Gastrocnemius medialis (tissue), 4 donors: ENCODE measurements at regions not wholly inside any gene's neighbourhood (a gene's known extent, or its start where the extent isn't known, plus 50 kb on each side); places are given as distances from the start of the nearest gene placed in this dataset.
A peak's percentile ranks its signal among the peaks of the same experiment; 100 is the strongest.

Experiments used
- ATAC-seq, 2 donors: fragments of 150-250 bp; one replicate each; pipeline ENCODE4 v1.9.1; 2016
- DNase-seq, 2 donors: peaks; one replicate each; pipeline ENCODE4 v3.0.0-alpha.2; 2019
- H3K27ac ChIP-seq, 4 donors: fragments of 200-600 bp; sonication (generic); 1 replicate in 1 of 4; 2 replicates in 3 of 4; pipeline ENCODE4 v1.5.1; 2016 to 2018; ENCODE audit warnings: mild to moderate bottlenecking in 2 of 4, moderate library complexity in 1 of 4
- H3K27me3 ChIP-seq, 3 donors: fragments of 200-600 bp; sonication (generic) in 2 of 3; 1 replicate in 1 of 3; 2 replicates in 2 of 3; pipeline versions ENCODE4 v1.5.1 to v1.6.0; 2016 to 2019; ENCODE audit warnings: mild to moderate bottlenecking in 1 of 3, moderate library complexity in 1 of 3
- H3K36me3 ChIP-seq, 2 donors: fragments of 200-600 bp; sonication (generic) in 1 of 2; one replicate each; pipeline ENCODE4 v1.5.1; 2017 to 2018
- H3K4me1 ChIP-seq, 2 donors: fragments of 200-600 bp; sonication (generic) in 1 of 2; one replicate each; pipeline ENCODE4 v1.5.1; 2016 to 2017; ENCODE audit warnings: mild to moderate bottlenecking in 2 of 2
- H3K4me3 ChIP-seq, 4 donors: fragments of 200-600 bp; sonication (generic) in 3 of 4; 1 replicate in 1 of 4; 2 replicates in 3 of 4; pipeline ENCODE4 v1.5.1; 2016 to 2019; ENCODE audit warnings: mild to moderate bottlenecking in 2 of 4
- H3K9me3 ChIP-seq, 3 donors: fragments of 200-600 bp; sonication (generic) in 2 of 3; 1 replicate in 1 of 3; 2 replicates in 2 of 3; pipeline ENCODE4 v1.5.1; 2016 to 2019
- CTCF ChIP-seq, 5 experiments: fragments of 450-650 bp in 3 of 5; fragments of 200-600 bp in 2 of 5; sonication (generic) in 2 of 5; IDR thresholded peaks in 4 of 5; conservative IDR thresholded peaks in 1 of 5; 1 replicate in 4 of 5; 2 replicates in 1 of 5; pipeline ENCODE4 v1.5.1; 2016 to 2019; ENCODE audit warnings: antibody characterized with exemption in 5 of 5, mild to moderate bottlenecking in 3 of 5, moderate library complexity in 3 of 5
- POLR2A ChIP-seq, 2 donors: fragments of 450-650 bp; IDR thresholded peaks; one replicate each; pipeline ENCODE4 v1.6.1; 2017; ENCODE audit warnings: antibody characterized with exemption in 2 of 2, mild to moderate bottlenecking in 2 of 2, moderate library complexity in 2 of 2
- in situ Hi-C, 4 donors: fragments of 200-750 bp; cut with MboI; loops; one replicate each; pipeline versions ENCODE4 v1.15.0 to v1.8.0; 2017; ENCODE audit warnings: low sequenced_read_pairs in 4 of 4
- intact Hi-C: fragments of 100-400 bp; cut with DNase I; formaldehyde crosslinking; loops from one replicate; pipeline ENCODE4 v1.15.1; 2023; ENCODE audit warnings: low total_unique reads

DNA sequence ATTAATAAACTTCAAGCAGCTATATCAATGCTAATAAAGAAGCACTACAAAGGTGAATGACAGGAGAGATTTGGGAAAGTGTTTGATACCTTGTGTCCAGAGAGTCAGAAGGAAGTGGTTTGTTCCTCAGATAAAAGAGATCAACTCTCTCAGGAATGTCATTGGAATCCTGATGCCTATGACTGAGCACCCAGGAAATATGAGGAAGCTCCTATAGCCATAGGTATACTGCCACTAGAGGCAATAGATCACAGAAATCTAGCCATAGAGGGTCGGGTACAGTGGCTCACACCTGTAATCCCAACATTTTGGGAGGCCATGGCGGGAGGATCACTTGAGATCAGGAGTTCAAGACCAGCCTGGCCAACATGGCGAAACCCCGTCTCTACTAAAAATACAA is 612.6 kb downstream of the DACH1 start:
- in situ Hi-C loops: no loop called here

GRCh38 chr13:71252184-71252704 is 614.8 kb downstream of the DACH1 start:
- Histone ChIP-seq H3K4me1 (peaks cover 0 to 3% of the 10 kb centered on the region in 2 donors), H3K27me3 (no peaks in the 10 kb centered on the region), H3K27ac (peak overlapping the region; percentile 15 to 57 (median 36)), H3K4me3 (no peak overlapping the region), H3K36me3 (no peaks in the 10 kb centered on the region), H3K9me3 (no peaks in the 10 kb centered on the region)
- intact Hi-C loops: no loop called here
- ATAC-seq (peak; percentile 42 to 61), DNase-seq (no peak)
- in situ Hi-C loops: no loop called here
- TF ChIP-seq POLR2A (IDR thresholded peaks at IDR 0.05) (no peak), CTCF (IDR thresholded peaks at IDR 0.05 in 4 of 5, conservative IDR thresholded peaks at IDR 0.05 in 1 of 5) (no peak)

More for the DNA sequence above, 612.6 kb downstream of the DACH1 start:
- DNase-seq: no peak
- TF ChIP-seq CTCF (IDR thresholded peaks at IDR 0.05 in 4 of 5, conservative IDR thresholded peaks at IDR 0.05 in 1 of 5) (no peak), POLR2A (IDR thresholded peaks at IDR 0.05) (no peak)
- Histone ChIP-seq H3K36me3 (no peaks in the 10 kb centered on the region), H3K27ac (no peak overlapping the region), H3K9me3 (no peaks in the 10 kb centered on the region), H3K4me3 (no peak overlapping the region), H3K4me1 (peaks cover 0 to 3% of the 10 kb centered on the region in 2 donors), H3K27me3 (no peaks in the 10 kb centered on the region)
- ATAC-seq: no peak
- intact Hi-C loops: no loop called here

DNA sequence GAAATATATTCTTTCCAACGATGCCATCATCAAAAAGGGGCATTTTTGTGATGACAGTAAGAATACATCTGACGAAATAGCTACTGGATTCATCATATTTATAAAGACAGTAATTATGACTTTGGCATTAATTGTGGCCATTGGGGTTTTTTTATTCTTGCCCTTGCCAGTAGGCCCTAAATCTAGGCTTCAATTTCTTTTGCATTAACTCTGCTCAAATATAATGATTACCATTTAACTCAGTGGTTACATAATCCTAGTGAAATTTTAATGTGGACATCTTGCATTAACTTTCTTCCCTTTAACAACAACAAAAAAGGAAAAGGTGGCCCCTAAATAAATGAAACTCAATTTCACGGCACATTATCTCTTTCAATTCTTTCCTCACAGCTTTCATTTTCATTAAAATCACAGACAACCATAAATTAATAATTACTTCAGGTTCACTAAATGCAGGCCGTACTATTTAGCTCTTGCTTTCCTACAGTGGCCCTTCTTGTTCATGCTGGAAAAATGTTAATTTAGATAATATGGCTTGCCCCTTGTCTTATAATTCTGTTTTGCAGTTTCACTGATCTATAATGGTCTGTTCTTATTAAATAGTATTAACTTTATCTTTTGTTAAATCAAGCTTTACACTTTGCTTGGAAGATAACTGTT is 615.6 kb downstream of the DACH1 start:
- in situ Hi-C loops: no loop called here
- H3K9me3 ChIP-seq: no peaks in the 10 kb centered on the region
- peak overlapping the region in 1 of 4 donors; percentile 49 for H3K27ac ChIP-seq
- no peak for DNase-seq
- ATAC-seq: no peak
- intact Hi-C loops: no loop called here
- H3K27me3 ChIP-seq: no peaks in the 10 kb centered on the region
- H3K4me1 ChIP-seq: peaks cover 0 to 3% of the 10 kb centered on the region in 2 donors
- TF ChIP-seq POLR2A (IDR thresholded peaks at IDR 0.05) (no peak), CTCF (IDR thresholded peaks at IDR 0.05 in 4 of 5, conservative IDR thresholded peaks at IDR 0.05 in 1 of 5) (no peak)
- no peak overlapping the region for H3K4me3 ChIP-seq
- no peaks in the 10 kb centered on the region for H3K36me3 ChIP-seq

DNA sequence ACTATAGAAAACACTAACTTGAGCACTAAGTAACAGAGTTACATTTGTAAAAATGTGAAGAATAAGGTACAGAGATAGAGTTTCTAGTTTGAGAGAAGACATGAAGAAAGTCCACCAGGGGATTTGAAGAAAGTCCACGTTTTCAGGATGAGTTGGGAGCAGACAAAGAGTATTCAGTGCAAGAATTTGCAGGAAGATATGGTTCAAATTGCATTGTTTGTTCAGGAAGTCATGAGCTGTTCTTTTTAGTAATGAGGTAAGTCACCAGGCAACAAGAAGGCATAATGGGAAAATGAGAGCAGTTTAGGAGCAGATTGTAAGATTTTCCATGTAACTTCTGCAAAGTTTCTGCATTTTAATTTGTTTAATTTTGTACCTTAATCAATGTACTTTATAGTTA is 618.0 kb downstream of the DACH1 start:
- no peaks in the 10 kb centered on the region for H3K27me3 ChIP-seq
- no peak overlapping the region for H3K4me3 ChIP-seq
- H3K9me3 ChIP-seq: no peaks in the 10 kb centered on the region
- H3K27ac ChIP-seq: no peak overlapping the region
- intact Hi-C loops (no loop called here), in situ Hi-C loops (no loop called here)
- no peak for ATAC-seq
- no peak for DNase-seq
- no peaks in the 10 kb centered on the region for H3K36me3 ChIP-seq
- H3K4me1 ChIP-seq: peaks cover 0 to 3% of the 10 kb centered on the region in 2 donors
- TF ChIP-seq CTCF (IDR thresholded peaks at IDR 0.05 in 4 of 5, conservative IDR thresholded peaks at IDR 0.05 in 1 of 5) (no peak), POLR2A (IDR thresholded peaks at IDR 0.05) (no peak)
